HG02759 (cell line): ENCODE measurements at regions not wholly inside any gene's neighbourhood (a gene's known extent, or its start where the extent isn't known, plus 50 kb on each side); places are given as distances from the start of the nearest gene placed in this dataset.

Experiments
- ATAC-seq: cut with Tn5 transposase; IDR thresholded peaks from one replicate; pipeline ENCODE4 v1.9.1; 2021; ENCODE audit warnings: mild to moderate bottlenecking, moderate library complexity; ENCODE audit not compliant: unreplicated experiment

GRCh38 chr3:194265505-194265892, 85.6 kb downstream of the CPN2 start:
- ATAC-seq = no peak

GRCh38 chr3:194265996-194266964, 84.8 kb downstream of the CPN2 start:
- ATAC-seq = no peak

- ATAC-seq = no peak
These were observed 83.1 kb downstream of the CPN2 start for GRCh38 chr3:194267744-194268653.

GRCh38 chr3:194268654-194269512, 82.2 kb downstream of the CPN2 start:
- no peak for ATAC-seq

- ATAC-seq = no peak
These were observed 81.5 kb downstream of the CPN2 start for GRCh38 chr3:194269610-194270145.

- no peak for ATAC-seq
These were observed 80.3 kb downstream of the CPN2 start for GRCh38 chr3:194270627-194271459.

GRCh38 chr3:194271460-194272035, 79.6 kb downstream of the CPN2 start:
- no peak for ATAC-seq

GRCh38 chr3:194272221-194272620, 78.9 kb downstream of the CPN2 start:
- ATAC-seq = no peak

GRCh38 chr3:194272861-194273742, 78.0 kb downstream of the CPN2 start:
- no peak for ATAC-seq

GRCh38 chr3:194273743-194274310, 77.3 kb downstream of the CPN2 start:
- ATAC-seq = no peak

- ATAC-seq = no peak
These were observed 76.6 kb downstream of the CPN2 start for GRCh38 chr3:194274424-194275085.

GRCh38 chr3:194275291-194275690, 75.8 kb downstream of the CPN2 start:
- no peak for ATAC-seq

- no peak for ATAC-seq
These were observed 75.4 kb downstream of the CPN2 start for GRCh38 chr3:194275721-194276120.

- no peak for ATAC-seq
These were observed 74.4 kb downstream of the CPN2 start for GRCh38 chr3:194276768-194277103.

GRCh38 chr3:194277104-194277785, 73.9 kb downstream of the CPN2 start:
- ATAC-seq = no peak

- ATAC-seq = no peak
These were observed 73.4 kb downstream of the CPN2 start for GRCh38 chr3:194277786-194278130.
